ENCODE measurements at regions not wholly inside any gene's neighbourhood (a gene's known extent, or its start where the extent isn't known, plus 50 kb on each side); places are given as distances from the start of the nearest gene placed in this dataset.

DNA sequence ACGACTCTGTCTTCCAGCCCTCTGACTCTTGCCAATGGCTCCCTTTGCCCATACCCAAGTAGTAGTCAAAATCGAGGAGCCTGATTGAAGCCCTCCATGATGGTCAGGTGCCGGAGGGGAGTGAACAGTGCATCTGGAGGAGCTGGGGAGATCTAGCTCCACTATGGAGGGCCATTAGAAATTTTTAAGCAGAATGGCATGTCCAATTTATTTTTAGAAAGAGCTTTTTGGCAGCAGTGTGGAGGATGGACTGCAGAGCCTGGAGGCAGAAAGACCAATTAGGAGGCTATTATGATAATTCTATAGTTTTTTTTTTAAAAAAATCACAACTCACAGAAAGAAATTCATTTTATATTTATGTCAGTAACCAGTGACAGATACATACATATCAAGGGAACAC, 92.7 kb upstream of the SLC7A1 start:
- H3K27me3 ChIP-seq: no peaks in the 10 kb centered on the region
- no peak overlapping the region for H3K27ac ChIP-seq
- H3K36me3 ChIP-seq (replicated peaks; ENCODE audit: insufficient read depth, low read depth): no peaks in the 10 kb centered on the region
- H3K4me2 ChIP-seq: no peak overlapping the region
- no peak overlapping the region for H2AFZ ChIP-seq
- H3K9me2 ChIP-seq (replicated peaks; ENCODE audit: insufficient read depth): no peaks in the 10 kb centered on the region
- H3K4me1 ChIP-seq (ENCODE audit: insufficient read depth): no peaks in the 10 kb centered on the region
- no peak for TF ChIP-seq EZH2 (IDR thresholded peaks at IDR 0.05; ENCODE audit: borderline replicate concordance)
- H4K20me1 ChIP-seq (ENCODE audit: insufficient read depth, poor library complexity, severe bottlenecking): no peaks in the 10 kb centered on the region
- no peak for DNase-seq (ENCODE audit: low spot score)
- H3K4me3 ChIP-seq: no peak overlapping the region
- H3K79me2 ChIP-seq: no peaks in the 10 kb centered on the region
- WGBS (ENCODE audit: low lambda C conversion rate, missing lambda C conversion rate): 100% methylated on average over 3 of the region's 3 CpGs
- H3K9me3 ChIP-seq (ENCODE audit: low read depth): no peaks in the 10 kb centered on the region

- Histone ChIP-seq H3K4me2 (no peak overlapping the region), H3K9me2 (replicated peaks; ENCODE audit: insufficient read depth) (no peaks in the 10 kb centered on the region), H3K9me3 (ENCODE audit: low read depth) (no peaks in the 10 kb centered on the region), H3K4me1 (ENCODE audit: insufficient read depth) (no peaks in the 10 kb centered on the region), H4K20me1 (ENCODE audit: insufficient read depth, poor library complexity, severe bottlenecking) (no peaks in the 10 kb centered on the region), H2AFZ (no peak overlapping the region), H3K27ac (no peak overlapping the region), H3K27me3 (no peaks in the 10 kb centered on the region), H3K4me3 (no peak overlapping the region), H3K36me3 (replicated peaks; ENCODE audit: insufficient read depth, low read depth) (no peaks in the 10 kb centered on the region), H3K79me2 (no peaks in the 10 kb centered on the region)
- 88% methylated on average over 1 of the region's 1 CpG for WGBS (ENCODE audit: low lambda C conversion rate, missing lambda C conversion rate)
- no peak for DNase-seq (ENCODE audit: low spot score)
- TF ChIP-seq, protein P1, sequence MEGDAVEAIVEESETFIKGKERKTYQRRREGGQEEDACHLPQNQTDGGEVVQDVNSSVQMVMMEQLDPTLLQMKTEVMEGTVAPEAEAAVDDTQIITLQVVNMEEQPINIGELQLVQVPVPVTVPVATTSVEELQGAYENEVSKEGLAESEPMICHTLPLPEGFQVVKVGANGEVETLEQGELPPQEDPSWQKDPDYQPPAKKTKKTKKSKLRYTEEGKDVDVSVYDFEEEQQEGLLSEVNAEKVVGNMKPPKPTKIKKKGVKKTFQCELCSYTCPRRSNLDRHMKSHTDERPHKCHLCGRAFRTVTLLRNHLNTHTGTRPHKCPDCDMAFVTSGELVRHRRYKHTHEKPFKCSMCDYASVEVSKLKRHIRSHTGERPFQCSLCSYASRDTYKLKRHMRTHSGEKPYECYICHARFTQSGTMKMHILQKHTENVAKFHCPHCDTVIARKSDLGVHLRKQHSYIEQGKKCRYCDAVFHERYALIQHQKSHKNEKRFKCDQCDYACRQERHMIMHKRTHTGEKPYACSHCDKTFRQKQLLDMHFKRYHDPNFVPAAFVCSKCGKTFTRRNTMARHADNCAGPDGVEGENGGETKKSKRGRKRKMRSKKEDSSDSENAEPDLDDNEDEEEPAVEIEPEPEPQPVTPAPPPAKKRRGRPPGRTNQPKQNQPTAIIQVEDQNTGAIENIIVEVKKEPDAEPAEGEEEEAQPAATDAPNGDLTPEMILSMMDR (IDR thresholded peaks at IDR 0.05; ENCODE audit: poor library complexity): no peak
- no peak for TF ChIP-seq EZH2phosphoT487 (IDR thresholded peaks at IDR 0.05; ENCODE audit: low read depth, severe bottlenecking, unreplicated experiment)
- no peak for TF ChIP-seq EZH2 (IDR thresholded peaks at IDR 0.05; ENCODE audit: borderline replicate concordance)
Measured at GRCh38 chr13:29684441-29684840, 89.0 kb upstream of the SLC7A1 start.

GRCh38 chr13:29683041-29683440, 87.6 kb upstream of the SLC7A1 start:
- Histone ChIP-seq H3K9me3 (ENCODE audit: low read depth) (no peaks in the 10 kb centered on the region), H2AFZ (no peak overlapping the region), H3K4me1 (ENCODE audit: insufficient read depth) (no peaks in the 10 kb centered on the region), H3K9me2 (replicated peaks; ENCODE audit: insufficient read depth) (no peaks in the 10 kb centered on the region), H3K79me2 (no peaks in the 10 kb centered on the region), H4K20me1 (ENCODE audit: insufficient read depth, poor library complexity, severe bottlenecking) (no peaks in the 10 kb centered on the region), H3K27me3 (no peaks in the 10 kb centered on the region), H3K36me3 (replicated peaks; ENCODE audit: insufficient read depth, low read depth) (no peaks in the 10 kb centered on the region), H3K27ac (no peak overlapping the region), H3K4me2 (no peak overlapping the region), H3K4me3 (no peak overlapping the region)
- WGBS (ENCODE audit: low lambda C conversion rate, missing lambda C conversion rate): 63% methylated on average over 4 of the region's 4 CpGs
- no peak for DNase-seq (ENCODE audit: low spot score)
- TF ChIP-seq EZH2 (IDR thresholded peaks at IDR 0.05; ENCODE audit: borderline replicate concordance): no peak
- TF ChIP-seq, protein P1 (IDR thresholded peaks at IDR 0.05; ENCODE audit: poor library complexity): no peak
- TF ChIP-seq EZH2phosphoT487 (IDR thresholded peaks at IDR 0.05; ENCODE audit: low read depth, severe bottlenecking, unreplicated experiment): no peak

GRCh38 chr13:29681864-29682263, 86.4 kb upstream of the SLC7A1 start:
- H3K4me2 ChIP-seq: no peak overlapping the region
- TF ChIP-seq, protein P1 (IDR thresholded peaks at IDR 0.05; ENCODE audit: poor library complexity): no peak
- no peak for TF ChIP-seq EZH2phosphoT487 (IDR thresholded peaks at IDR 0.05; ENCODE audit: low read depth, severe bottlenecking, unreplicated experiment)
- no peak for TF ChIP-seq EZH2 (IDR thresholded peaks at IDR 0.05; ENCODE audit: borderline replicate concordance)
- WGBS (ENCODE audit: low lambda C conversion rate, missing lambda C conversion rate): 80% methylated on average over 3 of the region's 3 CpGs
- H3K4me1 ChIP-seq (ENCODE audit: insufficient read depth): no peaks in the 10 kb centered on the region
- H3K36me3 ChIP-seq (replicated peaks; ENCODE audit: insufficient read depth, low read depth): no peaks in the 10 kb centered on the region
- H3K9me2 ChIP-seq (replicated peaks; ENCODE audit: insufficient read depth): no peaks in the 10 kb centered on the region
- no peak overlapping the region for H3K4me3 ChIP-seq
- no peaks in the 10 kb centered on the region for H3K9me3 ChIP-seq (ENCODE audit: low read depth)
- no peaks in the 10 kb centered on the region for H3K79me2 ChIP-seq
- no peak for DNase-seq (ENCODE audit: low spot score)
- no peak overlapping the region for H3K27ac ChIP-seq
- no peak overlapping the region for H2AFZ ChIP-seq
- H3K27me3 ChIP-seq: no peaks in the 10 kb centered on the region
- no peaks in the 10 kb centered on the region for H4K20me1 ChIP-seq (ENCODE audit: insufficient read depth, poor library complexity, severe bottlenecking)

Data from hepatocyte (in vitro differentiated cells).